GM23338 (cell line): ENCODE measurements at regions not wholly inside any gene's neighbourhood (a gene's known extent, or its start where the extent isn't known, plus 50 kb on each side); places are given as distances from the start of the nearest gene placed in this dataset.

Experiments
- CREB1 ChIP-seq: fragments of 250-450 bp; sonication (Bioruptor Pico); IDR thresholded peaks from 2 replicates; pipeline ENCODE4 v1.5.0; 2020; ENCODE audit warnings: low read depth, mild to moderate bottlenecking, moderate library complexity
- EZH2 ChIP-seq: fragments of 200-600 bp; sonication (generic); IDR thresholded peaks from one replicate; pipeline ENCODE4 v1.8.0; 2017; ENCODE audit warnings: antibody characterized with exemption, mild to moderate bottlenecking, low read depth; ENCODE audit not compliant: unreplicated experiment
- EZH2phosphoT487 ChIP-seq: fragments of 200-600 bp; sonication (generic); IDR thresholded peaks from one replicate; pipeline ENCODE4 v1.8.1; 2018; ENCODE audit warnings: antibody characterized with exemption; ENCODE audit not compliant: unreplicated experiment
- JUNB ChIP-seq: IDR thresholded peaks from one replicate; pipeline ENCODE4 v1.6.1; 2016; ENCODE audit warnings: antibody characterized with exemption; ENCODE audit not compliant: unreplicated experiment
- POLR2AphosphoS5 ChIP-seq: IDR thresholded peaks from 2 replicates; pipeline ENCODE4 v1.6.1; 2016; ENCODE audit warnings: antibody characterized with exemption, low read depth
- ZNF114 ChIP-seq: fragments of 250-450 bp; sonication (Bioruptor Pico); IDR thresholded peaks from 2 replicates; pipeline ENCODE4 v1.5.0; 2020; ENCODE audit warnings: mild to moderate bottlenecking, moderate library complexity
- ZNF331 ChIP-seq: fragments of 250-450 bp; sonication (Bioruptor Pico); IDR thresholded peaks from 2 replicates; pipeline ENCODE4 v1.5.0; 2020; ENCODE audit warnings: low read depth, mild to moderate bottlenecking, moderate library complexity
- TF ChIP-seq, protein P1 (sequence below), 2 experiments: fragments of 200-600 bp in 1 of 2; sonication (generic) in 1 of 2; conservative IDR thresholded peaks; 2 replicates each; pipeline versions ENCODE4 v1.5.1 to v1.6.1; 2016 to 2017; ENCODE audit warnings: antibody characterized with exemption in 2 of 2, low read depth in 2 of 2, mild to moderate bottlenecking in 2 of 2, moderate library complexity in 1 of 2
- TF ChIP-seq, protein P2 (sequence below): IDR thresholded peaks from one replicate; pipeline ENCODE4 v1.6.1; 2018; ENCODE audit warnings: antibody characterized with exemption; ENCODE audit not compliant: unreplicated experiment

- TF ChIP-seq, protein P1, sequence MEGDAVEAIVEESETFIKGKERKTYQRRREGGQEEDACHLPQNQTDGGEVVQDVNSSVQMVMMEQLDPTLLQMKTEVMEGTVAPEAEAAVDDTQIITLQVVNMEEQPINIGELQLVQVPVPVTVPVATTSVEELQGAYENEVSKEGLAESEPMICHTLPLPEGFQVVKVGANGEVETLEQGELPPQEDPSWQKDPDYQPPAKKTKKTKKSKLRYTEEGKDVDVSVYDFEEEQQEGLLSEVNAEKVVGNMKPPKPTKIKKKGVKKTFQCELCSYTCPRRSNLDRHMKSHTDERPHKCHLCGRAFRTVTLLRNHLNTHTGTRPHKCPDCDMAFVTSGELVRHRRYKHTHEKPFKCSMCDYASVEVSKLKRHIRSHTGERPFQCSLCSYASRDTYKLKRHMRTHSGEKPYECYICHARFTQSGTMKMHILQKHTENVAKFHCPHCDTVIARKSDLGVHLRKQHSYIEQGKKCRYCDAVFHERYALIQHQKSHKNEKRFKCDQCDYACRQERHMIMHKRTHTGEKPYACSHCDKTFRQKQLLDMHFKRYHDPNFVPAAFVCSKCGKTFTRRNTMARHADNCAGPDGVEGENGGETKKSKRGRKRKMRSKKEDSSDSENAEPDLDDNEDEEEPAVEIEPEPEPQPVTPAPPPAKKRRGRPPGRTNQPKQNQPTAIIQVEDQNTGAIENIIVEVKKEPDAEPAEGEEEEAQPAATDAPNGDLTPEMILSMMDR (conservative IDR thresholded peaks at IDR 0.05; ENCODE audit: low read depth in 2 of 2): no peak
- TF ChIP-seq EZH2 (no peak), POLR2AphosphoS5 (no peak), JUNB (no peak), CREB1 (no peak), EZH2phosphoT487 (no peak), ZNF114 (no peak), ZNF331 (CRISPR knock-in tag) (no peak)
- TF ChIP-seq, protein P2, sequence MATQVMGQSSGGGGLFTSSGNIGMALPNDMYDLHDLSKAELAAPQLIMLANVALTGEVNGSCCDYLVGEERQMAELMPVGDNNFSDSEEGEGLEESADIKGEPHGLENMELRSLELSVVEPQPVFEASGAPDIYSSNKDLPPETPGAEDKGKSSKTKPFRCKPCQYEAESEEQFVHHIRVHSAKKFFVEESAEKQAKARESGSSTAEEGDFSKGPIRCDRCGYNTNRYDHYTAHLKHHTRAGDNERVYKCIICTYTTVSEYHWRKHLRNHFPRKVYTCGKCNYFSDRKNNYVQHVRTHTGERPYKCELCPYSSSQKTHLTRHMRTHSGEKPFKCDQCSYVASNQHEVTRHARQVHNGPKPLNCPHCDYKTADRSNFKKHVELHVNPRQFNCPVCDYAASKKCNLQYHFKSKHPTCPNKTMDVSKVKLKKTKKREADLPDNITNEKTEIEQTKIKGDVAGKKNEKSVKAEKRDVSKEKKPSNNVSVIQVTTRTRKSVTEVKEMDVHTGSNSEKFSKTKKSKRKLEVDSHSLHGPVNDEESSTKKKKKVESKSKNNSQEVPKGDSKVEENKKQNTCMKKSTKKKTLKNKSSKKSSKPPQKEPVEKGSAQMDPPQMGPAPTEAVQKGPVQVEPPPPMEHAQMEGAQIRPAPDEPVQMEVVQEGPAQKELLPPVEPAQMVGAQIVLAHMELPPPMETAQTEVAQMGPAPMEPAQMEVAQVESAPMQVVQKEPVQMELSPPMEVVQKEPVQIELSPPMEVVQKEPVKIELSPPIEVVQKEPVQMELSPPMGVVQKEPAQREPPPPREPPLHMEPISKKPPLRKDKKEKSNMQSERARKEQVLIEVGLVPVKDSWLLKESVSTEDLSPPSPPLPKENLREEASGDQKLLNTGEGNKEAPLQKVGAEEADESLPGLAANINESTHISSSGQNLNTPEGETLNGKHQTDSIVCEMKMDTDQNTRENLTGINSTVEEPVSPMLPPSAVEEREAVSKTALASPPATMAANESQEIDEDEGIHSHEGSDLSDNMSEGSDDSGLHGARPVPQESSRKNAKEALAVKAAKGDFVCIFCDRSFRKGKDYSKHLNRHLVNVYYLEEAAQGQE: no peak
These were observed 1438.2 kb downstream of the ZPLD1 start for GRCh38 chr3:103873021-103873420.
